ENCODE measurements at regions not wholly inside any gene's neighbourhood (a gene's known extent, or its start where the extent isn't known, plus 50 kb on each side); places are given as distances from the start of the nearest gene placed in this dataset.

GRCh38 chr3:117565777-117566176 lies 856.2 kb downstream of the TUSC7 start:
- H3K27me3 Mint-ChIP-seq (ENCODE audit: insufficient read depth, unreplicated experiment) = no peaks in the 10 kb centered on the region
- H3K4me3 ChIP-seq (ENCODE audit: low read depth, low read length) = no peak overlapping the region
- POLR2A ChIA-PET = no interaction called here
- H3K36me3 ChIP-seq (ENCODE audit: control insufficient read depth, insufficient read depth, low read length) = no peaks in the 10 kb centered on the region
- intact Hi-C loops (cut with micrococcal nuclease; ENCODE audit: unreplicated experiment) = no loop called here
- no peak for DNase-seq
- BruUV-seq (replicated peaks) = no TSS peak
- no peaks in the 10 kb centered on the region for H3K36me3 Mint-ChIP-seq (ENCODE audit: insufficient read depth, unreplicated experiment)
- H3K4me1 ChIP-seq = no peaks in the 10 kb centered on the region
- no peak for TF ChIP-seq CTCF (IDR thresholded peaks at IDR 0.05; ENCODE audit: insufficient read depth in 1 of 2, low read depth in 1 of 2, low read length in 1 of 2, severe bottlenecking in 1 of 2, unreplicated experiment in 1 of 2)
- H3K9me3 ChIP-seq = no peaks in the 10 kb centered on the region
- H3K9me3 Mint-ChIP-seq (ENCODE audit: unreplicated experiment) = no peaks in the 10 kb centered on the region
- no peak overlapping the region for H3K4me3 Mint-ChIP-seq (ENCODE audit: unreplicated experiment)
- H3K27ac Mint-ChIP-seq (ENCODE audit: unreplicated experiment) = no peak overlapping the region
- no peaks in the 10 kb centered on the region for H3K27me3 ChIP-seq (replicated peaks; ENCODE audit: control insufficient read depth, insufficient read depth, low read length)
- CTCF ChIA-PET = interaction anchor here (0.7 kb wide), 1 partner anchor 829 kb away, joined by 4 read pairs; no protein-coding TSS in a partner anchor
- H3K4me1 Mint-ChIP-seq (ENCODE audit: low read depth, unreplicated experiment) = peaks cover 8% of the 10 kb centered on the region

GRCh38 chr3:117566926-117567325 lies 857.3 kb downstream of the TUSC7 start:
- Histone ChIP-seq H3K4me1 (no peaks in the 10 kb centered on the region), H3K36me3 (ENCODE audit: control insufficient read depth, insufficient read depth, low read length) (no peaks in the 10 kb centered on the region), H3K9me3 (no peaks in the 10 kb centered on the region), H3K4me3 (ENCODE audit: low read depth, low read length) (no peak overlapping the region), H3K27me3 (replicated peaks; ENCODE audit: control insufficient read depth, insufficient read depth, low read length) (no peaks in the 10 kb centered on the region)
- Mint-ChIP-seq H3K27me3 (ENCODE audit: insufficient read depth, unreplicated experiment) (no peaks in the 10 kb centered on the region), H3K4me1 (ENCODE audit: low read depth, unreplicated experiment) (peaks cover 8% of the 10 kb centered on the region), H3K27ac (ENCODE audit: unreplicated experiment) (no peak overlapping the region), H3K9me3 (ENCODE audit: unreplicated experiment) (no peaks in the 10 kb centered on the region), H3K36me3 (ENCODE audit: insufficient read depth, unreplicated experiment) (no peaks in the 10 kb centered on the region), H3K4me3 (ENCODE audit: unreplicated experiment) (no peak overlapping the region)
- POLR2A ChIA-PET = no interaction called here
- intact Hi-C loops (cut with micrococcal nuclease; ENCODE audit: unreplicated experiment) = no loop called here
- DNase-seq = no peak
- CTCF ChIA-PET = no interaction called here
- BruUV-seq (replicated peaks) = no TSS peak
- TF ChIP-seq CTCF (IDR thresholded peaks at IDR 0.05; ENCODE audit: insufficient read depth in 1 of 2, low read depth in 1 of 2, low read length in 1 of 2, severe bottlenecking in 1 of 2, unreplicated experiment in 1 of 2) = no peak

- Histone ChIP-seq H3K36me3 (ENCODE audit: control insufficient read depth, insufficient read depth, low read length) (no peaks in the 10 kb centered on the region), H3K4me1 (no peaks in the 10 kb centered on the region), H3K4me3 (ENCODE audit: low read depth, low read length) (no peak overlapping the region), H3K9me3 (no peaks in the 10 kb centered on the region), H3K27me3 (replicated peaks; ENCODE audit: control insufficient read depth, insufficient read depth, low read length) (no peaks in the 10 kb centered on the region)
- no peak for TF ChIP-seq CTCF (IDR thresholded peaks at IDR 0.05; ENCODE audit: insufficient read depth in 1 of 2, low read depth in 1 of 2, low read length in 1 of 2, severe bottlenecking in 1 of 2, unreplicated experiment in 1 of 2)
- ChIA-PET CTCF (no interaction called here), POLR2A (no interaction called here)
- Mint-ChIP-seq H3K27me3 (ENCODE audit: insufficient read depth, unreplicated experiment) (no peaks in the 10 kb centered on the region), H3K4me3 (ENCODE audit: unreplicated experiment) (no peak overlapping the region), H3K9me3 (ENCODE audit: unreplicated experiment) (no peaks in the 10 kb centered on the region), H3K27ac (ENCODE audit: unreplicated experiment) (no peak overlapping the region), H3K36me3 (ENCODE audit: insufficient read depth, unreplicated experiment) (no peaks in the 10 kb centered on the region), H3K4me1 (ENCODE audit: low read depth, unreplicated experiment) (peaks cover 8% of the 10 kb centered on the region)
- no TSS peak for BruUV-seq (replicated peaks)
- intact Hi-C loops (cut with micrococcal nuclease; ENCODE audit: unreplicated experiment) = no loop called here
- DNase-seq = no peak
These were observed 857.8 kb downstream of the TUSC7 start for GRCh38 chr3:117567382-117567781.
